ENCODE measurements at regions not wholly inside any gene's neighbourhood (a gene's known extent, or its start where the extent isn't known, plus 50 kb on each side); places are given as distances from the start of the nearest gene placed in this dataset.
A peak's percentile ranks its signal among the peaks of the same experiment; 100 is the strongest.

- Histone ChIP-seq H3K27ac (no peak overlapping the region), H3K27me3 (peaks cover 0 to 9% (median 0%) of the 10 kb centered on the region in 4 donors), H3K4me3 (no peak overlapping the region), H3K36me3 (no peaks in the 10 kb centered on the region), H3K4me1 (peaks cover 17 to 19% (median 18%) of the 10 kb centered on the region in 3 donors), H3K9me3 (no peaks in the 10 kb centered on the region)
- no peak for FAIRE-seq
- no peak for DNase-seq
- intact Hi-C loops (cut with DNase I), result no loop called here
- ATAC-seq, result no peak
- no peak for TF ChIP-seq CTCF (IDR thresholded peaks at IDR 0.05)
These were observed 150.2 kb upstream of the AKR1E2 start for GRCh38 chr10:4675808-4676207.

GRCh38 chr10:4673279-4674040 lies 152.5 kb upstream of the AKR1E2 start:
- Histone ChIP-seq H3K36me3 (no peaks in the 10 kb centered on the region), H3K4me1 (peaks cover 11 to 15% (median 14%) of the 10 kb centered on the region in 3 donors), H3K27me3 (peaks cover 0 to 16% (median 4%) of the 10 kb centered on the region in 4 donors), H3K27ac (no peak overlapping the region), H3K9me3 (peaks cover 0 to 5% (median 0%) of the 10 kb centered on the region in 4 donors), H3K4me3 (no peak overlapping the region)
- no peak for DNase-seq
- FAIRE-seq, result peak; percentile 74
- intact Hi-C loops (cut with DNase I), result no loop called here
- ATAC-seq, result no peak
- WGBS, 2 donors, result 67 to 83% methylated on average over 7 of the region's 7 CpGs
- TF ChIP-seq CTCF (IDR thresholded peaks at IDR 0.05), result no peak

- FAIRE-seq (no peak), ATAC-seq (no peak), DNase-seq (no peak)
- Histone ChIP-seq H3K9me3 (peaks cover 0 to 5% (median 0%) of the 10 kb centered on the region in 4 donors), H3K4me1 (peaks cover 1 to 4% (median 1%) of the 10 kb centered on the region in 3 donors), H3K36me3 (no peaks in the 10 kb centered on the region), H3K4me3 (no peak overlapping the region), H3K27ac (no peak overlapping the region), H3K27me3 (peaks cover 0 to 19% (median 4%) of the 10 kb centered on the region in 4 donors)
- intact Hi-C loops (cut with DNase I), result no loop called here
- 45 to 51% methylated on average over 1 of the region's 1 CpG for WGBS, 2 donors
- TF ChIP-seq CTCF (IDR thresholded peaks at IDR 0.05), result no peak
These were observed 153.8 kb upstream of the AKR1E2 start for GRCh38 chr10:4672201-4672600.

GRCh38 chr10:4671451-4672145 lies 154.4 kb upstream of the AKR1E2 start:
- intact Hi-C loops (cut with DNase I), result no loop called here
- no peak for ATAC-seq
- Histone ChIP-seq H3K36me3 (no peaks in the 10 kb centered on the region), H3K4me1 (no peaks in the 10 kb centered on the region), H3K9me3 (peaks cover 0 to 5% (median 0%) of the 10 kb centered on the region in 4 donors), H3K27me3 (peaks cover 0 to 19% (median 4%) of the 10 kb centered on the region in 4 donors), H3K4me3 (no peak overlapping the region), H3K27ac (no peak overlapping the region)
- no peak for DNase-seq
- FAIRE-seq, result no peak
- 67 to 81% methylated on average over 9 of the region's 9 CpGs for WGBS, 2 donors
- TF ChIP-seq CTCF (IDR thresholded peaks at IDR 0.05), result no peak

GRCh38 chr10:4670737-4671136 lies 155.3 kb upstream of the AKR1E2 start:
- no peak for TF ChIP-seq CTCF (IDR thresholded peaks at IDR 0.05)
- intact Hi-C loops (cut with DNase I), result no loop called here
- H3K27me3 ChIP-seq, result peaks cover 0 to 19% (median 6%) of the 10 kb centered on the region in 4 donors
- ATAC-seq, result no peak
- H3K4me3 ChIP-seq, result no peak overlapping the region
- no peaks in the 10 kb centered on the region for H3K36me3 ChIP-seq
- H3K9me3 ChIP-seq, result peaks cover 0 to 5% (median 0%) of the 10 kb centered on the region in 4 donors
- H3K27ac ChIP-seq, result no peak overlapping the region
- no peak for FAIRE-seq
- no peak for DNase-seq
- no peaks in the 10 kb centered on the region for H3K4me1 ChIP-seq

All from pancreas (tissue), 10 donors.